HUES6 (cell line): ENCODE measurements at regions not wholly inside any gene's neighbourhood (a gene's known extent, or its start where the extent isn't known, plus 50 kb on each side); places are given as distances from the start of the nearest gene placed in this dataset.
A peak's percentile ranks its signal among the peaks of the same experiment; 100 is the strongest.

Experiments
- H3K27ac ChIP-seq: 2 replicates; pipeline ENCODE4 v1.7.0; 2013; ENCODE audit warnings: low read depth, mild to moderate bottlenecking, low read length, inconsistent platforms
- H3K27me3 ChIP-seq: 2 replicates; pipeline ENCODE4 v1.6.1; 2013; ENCODE audit warnings: low read length; ENCODE audit not compliant: control insufficient read depth, insufficient read depth
- H3K36me3 ChIP-seq: 2 replicates; pipeline ENCODE4 v1.6.1; 2013; ENCODE audit warnings: low read length; ENCODE audit not compliant: control insufficient read depth, insufficient read depth
- H3K4me1 ChIP-seq: 2 replicates; pipeline ENCODE4 v1.6.1; 2013; ENCODE audit warnings: low read length; ENCODE audit not compliant: control insufficient read depth, insufficient read depth
- H3K4me3 ChIP-seq: 2 replicates; pipeline ENCODE4 v1.5.1; 2013; ENCODE audit warnings: low read depth, low read length
- H3K9ac ChIP-seq: one replicate; pipeline ENCODE4 v1.6.1; 2013; ENCODE audit warnings: mild to moderate bottlenecking, low read length
- H3K9me3 ChIP-seq: 2 replicates; pipeline ENCODE4 v1.6.1; 2013; ENCODE audit warnings: low read depth, low read length; ENCODE audit not compliant: control insufficient read depth, insufficient read depth

DNA sequence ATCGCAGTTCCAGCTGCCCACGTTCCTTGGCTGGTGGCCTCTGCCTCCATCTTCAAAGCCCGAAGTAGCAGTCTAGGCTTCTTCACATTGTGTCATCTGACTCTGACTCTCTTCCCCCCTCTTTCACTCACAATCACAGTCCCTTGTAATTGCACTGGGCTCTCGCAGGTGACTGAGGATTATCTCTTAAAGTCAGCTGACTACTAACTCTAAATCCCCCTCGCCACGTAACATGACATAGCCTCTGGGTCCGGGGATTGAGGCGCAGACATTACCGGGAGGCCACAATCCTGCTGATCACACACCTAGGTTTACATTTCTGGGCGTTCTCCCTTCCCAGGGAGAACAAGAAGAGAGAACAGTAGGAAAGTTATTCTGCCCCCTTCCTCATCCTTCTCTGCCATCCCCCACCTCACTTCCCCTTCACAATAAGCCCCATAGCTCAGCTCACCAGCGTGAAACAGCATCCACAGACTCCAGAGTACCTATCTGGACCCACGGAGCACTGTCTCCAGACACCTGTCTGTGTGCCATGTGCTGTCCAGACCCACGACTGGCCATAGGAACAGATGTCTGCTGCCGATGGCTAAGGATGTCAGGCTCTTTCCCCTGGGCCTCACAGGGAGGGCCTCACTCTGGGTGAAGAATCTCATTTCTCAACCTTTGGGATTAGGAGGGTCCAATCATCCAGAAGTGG, 64.3 kb upstream of the FZD7 start:
- Histone ChIP-seq H3K27me3 (no peaks in the 10 kb centered on the region), H3K9ac (no peak overlapping the region), H3K4me3 (no peak overlapping the region), H3K36me3 (no peaks in the 10 kb centered on the region), H3K4me1 (peaks cover 57% of the 10 kb centered on the region), H3K9me3 (peaks cover 5% of the 10 kb centered on the region; the same call in 1 of the 2 replicates), H3K27ac (no peak overlapping the region)

DNA sequence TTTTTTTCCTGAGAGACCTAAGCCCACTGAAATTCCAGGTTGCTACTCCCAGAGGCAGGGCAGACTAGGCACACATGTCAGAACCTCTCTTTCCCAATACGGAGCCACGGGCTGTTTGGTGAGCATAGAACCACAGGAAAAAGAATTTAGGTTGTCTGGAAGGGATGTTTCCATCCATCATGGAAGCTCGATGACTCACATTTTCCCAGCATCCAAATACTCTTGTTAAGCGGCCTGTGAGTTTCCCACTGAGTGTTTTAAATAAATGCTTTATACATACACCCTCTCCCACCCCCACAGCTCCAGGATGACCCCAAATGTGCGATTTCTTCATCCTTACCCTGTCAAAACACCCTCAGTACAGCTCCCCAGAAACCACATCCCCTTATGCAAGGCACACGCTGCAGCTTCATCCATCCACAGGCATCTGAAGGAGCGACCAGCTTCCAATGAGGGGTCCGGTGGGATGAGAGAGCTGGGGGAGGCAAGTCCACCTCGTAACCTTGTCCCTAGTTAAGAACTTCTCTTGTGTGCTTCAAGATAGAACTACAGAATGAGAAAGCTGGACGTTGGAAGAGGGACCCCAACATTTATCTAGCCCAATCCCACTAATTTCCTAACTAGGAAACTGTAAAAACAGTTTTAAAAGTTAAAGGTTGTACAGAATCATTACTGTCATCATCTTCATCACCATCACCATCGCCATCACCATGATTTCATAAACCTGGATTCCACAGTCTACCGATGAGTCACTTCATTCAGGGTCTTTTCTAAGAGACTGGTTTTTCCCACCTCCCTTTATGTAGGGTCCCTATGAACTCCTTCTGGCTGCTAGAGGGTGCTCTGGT, 63.5 kb upstream of the FZD7 start:
- H3K27me3 ChIP-seq: no peaks in the 10 kb centered on the region
- H3K4me1 ChIP-seq: peaks cover 57% of the 10 kb centered on the region
- H3K36me3 ChIP-seq: no peaks in the 10 kb centered on the region
- H3K9me3 ChIP-seq: peaks cover 10% of the 10 kb centered on the region; the same call in 1 of the 2 replicates
- no peak overlapping the region for H3K9ac ChIP-seq
- H3K4me3 ChIP-seq: no peak overlapping the region
- no peak overlapping the region for H3K27ac ChIP-seq

DNA sequence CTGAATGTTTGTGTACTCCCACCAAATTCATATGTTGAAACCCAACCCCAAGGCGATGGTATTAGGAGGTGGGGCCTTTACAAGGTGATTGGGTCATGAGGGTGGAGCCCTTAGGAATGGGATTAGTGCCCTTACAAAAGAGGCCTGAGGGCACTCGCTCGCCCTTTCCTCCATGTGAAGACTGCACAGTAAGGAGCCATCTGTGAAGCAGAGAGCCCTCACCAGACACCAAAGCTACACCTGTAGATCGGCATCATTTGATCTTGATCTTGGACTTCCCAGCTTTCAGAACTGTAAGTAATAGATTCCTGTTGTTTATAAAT, 62.9 kb upstream of the FZD7 start:
- H3K36me3 ChIP-seq: no peaks in the 10 kb centered on the region
- H3K4me3 ChIP-seq: no peak overlapping the region
- peaks cover 10% of the 10 kb centered on the region; the same call in 1 of the 2 replicates for H3K9me3 ChIP-seq
- peaks cover 57% of the 10 kb centered on the region for H3K4me1 ChIP-seq
- H3K27me3 ChIP-seq: no peaks in the 10 kb centered on the region
- no peak overlapping the region for H3K9ac ChIP-seq
- H3K27ac ChIP-seq: no peak overlapping the region

DNA sequence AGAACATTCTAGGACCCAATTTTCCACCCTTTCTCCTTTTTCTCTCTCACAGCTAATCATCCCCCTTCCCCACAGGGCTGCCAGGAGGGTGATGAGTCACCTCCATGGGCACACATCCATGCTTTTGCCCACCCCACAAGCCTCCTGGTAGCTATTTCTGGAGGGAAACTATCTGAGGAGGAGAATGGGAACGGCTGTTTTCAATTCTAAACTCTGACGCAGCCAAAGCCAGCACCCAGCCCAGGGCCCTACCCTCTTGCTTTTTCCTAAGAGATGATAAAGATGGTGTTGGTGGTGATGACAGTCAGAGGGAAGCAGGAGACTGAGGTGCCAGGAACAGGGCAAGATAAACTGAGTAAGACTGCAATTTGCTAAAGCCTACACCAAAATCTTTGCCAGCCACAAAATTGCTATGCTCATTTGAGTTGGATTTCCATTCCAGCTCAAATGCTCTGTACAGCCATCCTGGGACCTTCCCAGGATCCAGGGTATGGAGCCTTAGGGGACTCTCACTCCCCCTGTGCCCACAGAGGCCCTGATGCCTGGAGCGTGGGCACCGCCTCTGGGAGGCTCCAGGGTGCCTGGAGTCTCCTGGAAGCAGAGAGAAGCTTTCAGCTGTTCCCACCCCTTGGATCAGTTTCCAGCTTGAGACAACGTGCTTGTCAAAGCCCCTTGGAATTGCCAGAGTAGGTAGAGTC, 62.0 kb upstream of the FZD7 start:
- Histone ChIP-seq H3K4me3 (peak overlapping the region; percentile 39), H3K9ac (peak overlapping the region; percentile 75), H3K4me1 (peaks cover 56% of the 10 kb centered on the region), H3K9me3 (peaks cover 10% of the 10 kb centered on the region; the same call in 1 of the 2 replicates), H3K36me3 (no peaks in the 10 kb centered on the region), H3K27me3 (no peaks in the 10 kb centered on the region), H3K27ac (peak overlapping the region; percentile 79)

DNA sequence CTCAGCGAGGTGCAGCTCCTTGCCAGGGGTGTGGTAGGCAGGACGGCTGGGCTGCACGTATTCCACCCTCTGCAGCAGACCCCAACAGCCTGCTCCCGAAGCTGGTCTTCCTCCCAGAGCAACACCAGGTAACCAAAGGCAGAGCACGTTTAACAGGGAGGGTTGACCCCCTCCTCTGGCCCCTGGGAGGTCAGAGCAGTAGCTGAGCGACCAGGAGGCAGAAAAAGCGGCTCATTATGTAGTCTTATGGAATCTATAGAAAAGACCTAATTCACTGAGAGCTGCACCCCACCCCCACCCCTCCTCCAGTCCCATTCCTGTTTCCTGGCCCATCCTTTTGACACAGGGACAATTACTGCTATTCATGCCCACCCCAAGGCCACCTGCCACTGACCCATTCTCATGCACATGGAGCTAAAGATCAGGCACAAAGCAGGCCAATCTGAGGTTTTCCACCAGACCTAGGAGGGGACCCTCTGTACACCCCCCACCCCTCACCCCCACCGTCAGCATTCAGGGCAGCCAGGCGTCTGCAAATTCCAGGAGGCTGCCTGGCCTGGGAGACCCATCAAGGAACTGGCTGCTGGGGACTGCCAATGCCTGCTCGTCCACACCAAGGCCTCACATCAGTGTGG, 60.9 kb upstream of the FZD7 start:
- peaks cover 10% of the 10 kb centered on the region; the same call in 1 of the 2 replicates for H3K9me3 ChIP-seq
- peaks cover 54% of the 10 kb centered on the region for H3K4me1 ChIP-seq
- no peaks in the 10 kb centered on the region for H3K27me3 ChIP-seq
- peak overlapping the region; percentile 79 for H3K27ac ChIP-seq
- no peaks in the 10 kb centered on the region for H3K36me3 ChIP-seq
- peak overlapping the region; percentile 75 for H3K9ac ChIP-seq
- H3K4me3 ChIP-seq: peak overlapping the region; percentile 39

DNA sequence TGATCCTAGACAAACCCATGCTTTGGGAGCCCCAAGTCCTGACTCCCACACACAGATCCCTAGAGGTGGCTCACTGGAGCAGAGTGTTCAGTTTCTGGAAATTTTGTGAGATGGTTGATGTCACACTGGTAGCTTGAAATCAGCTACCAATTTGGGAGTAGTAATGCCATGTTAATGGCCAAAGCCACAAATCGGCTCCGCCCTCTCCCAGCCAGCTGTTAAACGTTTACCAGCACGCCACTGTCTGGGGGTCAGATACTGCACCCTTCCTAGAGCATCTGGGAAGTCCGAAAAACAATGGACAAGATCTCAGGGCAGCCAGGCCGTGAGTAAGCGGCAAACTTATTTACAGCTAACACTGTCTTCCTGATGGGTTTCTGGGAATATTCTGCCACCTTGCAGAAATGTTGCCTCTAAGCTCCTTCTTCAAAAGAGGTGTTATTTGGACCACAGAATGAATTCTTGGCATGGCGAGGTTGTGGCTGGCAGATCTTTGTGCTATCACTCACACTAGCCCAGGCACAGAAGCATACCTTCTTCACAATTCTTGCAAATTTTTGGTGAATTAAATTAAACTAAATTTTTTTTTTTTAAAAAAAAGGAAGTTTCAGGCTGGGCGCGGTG, 60.2 kb upstream of the FZD7 start:
- H3K27me3 ChIP-seq: no peaks in the 10 kb centered on the region
- peak overlapping the region; percentile 76 for H3K27ac ChIP-seq
- peak overlapping the region; percentile 59 for H3K9ac ChIP-seq
- no peaks in the 10 kb centered on the region for H3K36me3 ChIP-seq
- H3K9me3 ChIP-seq: peaks cover 10% of the 10 kb centered on the region; the same call in 1 of the 2 replicates
- H3K4me1 ChIP-seq: peaks cover 57% of the 10 kb centered on the region
- no peak overlapping the region for H3K4me3 ChIP-seq

DNA sequence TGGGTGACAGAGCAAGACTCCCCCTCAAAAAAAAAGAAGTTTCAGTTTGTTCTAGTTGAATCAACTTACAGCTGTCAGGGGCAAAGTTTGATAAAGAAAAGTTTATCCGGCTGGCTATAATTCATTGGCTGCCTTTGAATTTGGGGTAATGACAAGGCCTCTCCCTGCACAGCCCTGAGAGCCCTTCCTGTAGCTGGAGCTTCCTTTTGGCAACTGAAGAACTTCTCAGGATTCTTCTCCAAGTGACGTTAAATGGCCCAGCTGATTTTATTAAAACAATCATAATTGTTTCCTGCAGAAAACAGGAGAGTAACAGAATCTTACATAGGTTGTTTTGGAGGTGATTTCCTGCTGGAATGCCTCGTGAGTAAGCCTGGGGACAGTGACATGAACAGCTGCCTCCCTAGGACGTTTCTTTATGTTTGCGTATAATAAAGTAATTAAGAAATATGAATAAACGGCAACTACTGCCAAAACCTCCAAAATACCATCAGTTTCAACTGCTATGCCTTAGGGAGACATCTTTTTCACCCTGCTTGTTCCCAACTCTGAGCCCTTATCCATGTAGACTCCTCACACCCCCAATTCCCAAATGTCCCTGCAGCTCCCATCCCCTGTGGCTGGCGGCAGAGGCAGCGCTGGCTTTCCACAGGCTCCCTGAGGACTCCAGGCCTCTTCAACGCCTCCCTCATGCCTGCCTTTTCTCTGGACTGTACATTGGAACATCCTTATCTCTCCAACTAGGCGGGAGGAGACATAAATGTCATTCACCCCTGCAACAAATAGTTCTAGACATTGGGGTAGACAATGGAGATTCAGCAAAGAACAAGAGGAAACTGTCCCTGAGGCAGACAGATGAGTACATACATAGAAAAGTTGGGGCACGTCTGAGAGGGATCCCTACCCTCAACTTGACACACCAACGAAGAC, 59.2 kb upstream of the FZD7 start:
- no peaks in the 10 kb centered on the region for H3K36me3 ChIP-seq
- no peak overlapping the region for H3K4me3 ChIP-seq
- H3K27me3 ChIP-seq: no peaks in the 10 kb centered on the region
- H3K4me1 ChIP-seq: peaks cover 55% of the 10 kb centered on the region
- H3K27ac ChIP-seq: no peak overlapping the region
- H3K9me3 ChIP-seq: peaks cover 10% of the 10 kb centered on the region; the same call in 1 of the 2 replicates
- no peak overlapping the region for H3K9ac ChIP-seq

DNA sequence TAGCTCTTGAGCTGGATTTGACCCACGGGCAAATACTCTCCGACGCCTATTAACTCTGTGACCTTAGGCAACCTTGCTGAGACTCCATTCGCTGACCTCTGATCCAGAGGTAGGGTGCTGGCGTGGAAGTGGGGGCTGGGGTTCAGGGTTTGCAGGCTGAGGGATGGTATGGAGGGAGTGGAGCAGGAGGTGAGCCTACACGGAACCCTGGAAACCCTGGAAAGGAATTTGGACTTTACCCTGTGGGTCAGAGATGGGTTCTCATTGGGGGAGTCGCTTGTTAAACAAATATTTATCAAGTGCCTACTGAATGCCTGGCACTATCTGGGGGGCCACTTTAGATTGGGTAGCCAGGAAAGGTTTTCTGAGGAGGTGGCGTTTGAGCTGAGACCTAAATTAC, 58.2 kb upstream of the FZD7 start:
- Histone ChIP-seq H3K4me3 (no peak overlapping the region), H3K9ac (no peak overlapping the region), H3K27me3 (no peaks in the 10 kb centered on the region), H3K4me1 (peaks cover 50% of the 10 kb centered on the region), H3K27ac (no peak overlapping the region), H3K36me3 (no peaks in the 10 kb centered on the region), H3K9me3 (peaks cover 9% of the 10 kb centered on the region; the same call in 1 of the 2 replicates)

DNA sequence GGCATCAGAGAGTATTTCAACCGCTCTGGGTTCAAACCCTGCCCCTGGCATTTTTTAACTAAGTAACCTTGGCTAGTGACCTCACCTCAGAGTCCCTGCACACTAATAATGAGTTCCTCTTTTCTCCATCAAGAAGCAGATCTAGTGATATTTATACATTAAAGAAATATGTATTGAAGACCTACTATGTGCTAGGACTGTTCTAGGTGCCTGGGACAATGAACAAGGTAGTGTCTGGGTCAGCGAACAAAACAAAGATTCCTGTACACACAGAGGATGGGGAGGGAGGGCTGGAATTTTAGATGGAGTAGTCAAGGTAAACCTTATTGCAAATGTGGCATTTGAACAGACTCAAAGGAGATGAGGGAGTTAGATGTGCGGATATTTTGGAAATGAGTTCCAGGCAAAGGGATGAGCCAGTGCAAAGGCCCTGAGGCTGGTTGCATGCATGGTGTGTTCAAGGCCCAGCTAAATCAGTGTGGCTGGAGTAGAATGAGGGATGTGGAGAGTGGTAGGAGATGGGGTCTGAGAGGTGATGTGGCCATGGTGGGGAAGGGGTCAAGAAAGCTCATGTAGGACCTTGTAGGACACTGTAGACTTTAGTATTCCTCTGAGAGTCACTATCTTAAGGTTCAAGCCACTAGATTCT, 57.6 kb upstream of the FZD7 start:
- Histone ChIP-seq H3K9ac (no peak overlapping the region), H3K27ac (no peak overlapping the region), H3K4me1 (peaks cover 46% of the 10 kb centered on the region), H3K27me3 (no peaks in the 10 kb centered on the region), H3K4me3 (no peak overlapping the region), H3K9me3 (0 out of 2 replicates have a peak, but pooled peaks cover 5% of the 10 kb centered on the region), H3K36me3 (no peaks in the 10 kb centered on the region)
